Upper lobe of left lung (tissue), 6 donors: ENCODE measurements at regions not wholly inside any gene's neighbourhood (a gene's known extent, or its start where the extent isn't known, plus 50 kb on each side); places are given as distances from the start of the nearest gene placed in this dataset.

ENCODE experiments used
- ATAC-seq, 2 donors: fragments of 200-7000 bp; cut with Tn5 transposase; one replicate each; pipeline ENCODE4 v1.9.1; 2022; ENCODE audit warnings: mild to moderate bottlenecking in 2 of 2, moderate library complexity in 2 of 2; ENCODE audit not compliant: low FRiP score in 2 of 2
- DNase-seq, 2 donors: peaks; one replicate each; pipeline ENCODE4 v3.0.0-alpha.2; 2019 to 2020
- H3K27ac ChIP-seq, 4 donors: fragments of 200-600 bp; sonication (generic); one replicate each; pipeline ENCODE4 v1.5.1; 2016 to 2019
- H3K27me3 ChIP-seq, 4 donors: fragments of 200-600 bp; sonication (generic); one replicate each; pipeline ENCODE4 v1.5.1; 2017 to 2019
- H3K36me3 ChIP-seq, 4 donors: fragments of 200-600 bp; sonication (generic); one replicate each; pipeline ENCODE4 v1.5.1; 2016 to 2019
- H3K4me1 ChIP-seq, 4 donors: fragments of 200-600 bp; sonication (generic); one replicate each; pipeline ENCODE4 v1.5.1; 2018 to 2019
- H3K4me3 ChIP-seq, 4 donors: fragments of 200-600 bp; sonication (generic); one replicate each; pipeline ENCODE4 v1.5.1; 2017 to 2019; ENCODE audit warnings: mild to moderate bottlenecking in 2 of 4, moderate library complexity in 1 of 4
- H3K9me3 ChIP-seq, 4 donors: fragments of 200-600 bp; sonication (generic); one replicate each; pipeline ENCODE4 v1.5.1; 2018 to 2019
- CTCF ChIP-seq, 6 experiments: fragments of 450-650 bp in 4 of 6; fragments of 200-600 bp in 2 of 6; sonication (generic) in 2 of 6; IDR thresholded peaks; one replicate each; pipeline ENCODE4 v1.5.1; 2016 to 2019; ENCODE audit warnings: antibody characterized with exemption in 6 of 6
- EP300 ChIP-seq, 4 donors: sonication (generic); formaldehyde crosslinking; IDR thresholded peaks; one replicate each; pipeline ENCODE4 v1.5.1; 2017; ENCODE audit warnings: antibody characterized with exemption in 4 of 4, control low read depth in 2 of 4
- POLR2A ChIP-seq, 4 donors: fragments of 450-650 bp; IDR thresholded peaks; one replicate each; pipeline ENCODE4 v1.5.1; 2016 to 2017; ENCODE audit warnings: antibody characterized with exemption in 4 of 4, mild to moderate bottlenecking in 2 of 4
- POLR2AphosphoS5 ChIP-seq, 2 donors: sonication (generic); formaldehyde crosslinking; IDR thresholded peaks; one replicate each; pipeline ENCODE4 v1.5.1; 2017; ENCODE audit warnings: antibody characterized with exemption in 2 of 2
- WGBS, 2 donors: methylation state at CpG; one replicate each; pipeline ENCODE4 v1.1.5; 2017 to 2018; 5-methylcytosine and 5-hydroxymethylcytosine counted together
- donor health status: DM: no; HTN: no; CAD: no; lungs with moderate emphysema.
- donor health status: DM: no; HTN: yes; CAD: no; lungs with severe emphysema.

DNA sequence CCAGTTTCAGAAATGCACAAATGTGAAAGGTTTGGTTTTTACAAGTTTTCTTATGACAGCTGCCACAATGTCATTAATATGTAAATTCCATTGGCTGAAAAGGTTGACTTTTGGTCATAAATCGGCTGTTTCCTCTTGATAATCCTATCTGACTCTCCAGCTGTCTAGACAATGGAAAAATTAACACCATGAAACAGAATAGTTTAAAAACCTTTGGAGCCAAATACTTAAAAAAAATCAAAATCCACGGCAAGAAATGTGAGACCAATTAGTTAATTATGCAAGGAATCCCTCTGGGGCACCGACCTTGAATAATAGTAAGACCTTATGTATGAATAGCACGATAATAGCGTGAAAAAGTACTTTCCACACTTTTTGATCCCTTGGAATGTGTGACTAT lies 138.0 kb downstream of the ZNF664 start:
- Histone ChIP-seq H3K27me3 (no peaks in the 10 kb centered on the region), H3K27ac (no peak overlapping the region), H3K9me3 (peaks cover 0 to 4% (median 1%) of the 10 kb centered on the region in 4 donors), H3K4me3 (no peak overlapping the region), H3K4me1 (no peaks in the 10 kb centered on the region), H3K36me3 (no peaks in the 10 kb centered on the region)
- TF ChIP-seq EP300 (IDR thresholded peaks at IDR 0.05), result no peak
- TF ChIP-seq POLR2AphosphoS5 (IDR thresholded peaks at IDR 0.05), result no peak
- TF ChIP-seq POLR2A (IDR thresholded peaks at IDR 0.05), result no peak
- no peak for TF ChIP-seq CTCF (IDR thresholded peaks at IDR 0.05)
- DNase-seq (no peak), ATAC-seq (no peak)
- 74 to 80% methylated on average over 5 of the region's 5 CpGs for WGBS, 2 donors

DNA sequence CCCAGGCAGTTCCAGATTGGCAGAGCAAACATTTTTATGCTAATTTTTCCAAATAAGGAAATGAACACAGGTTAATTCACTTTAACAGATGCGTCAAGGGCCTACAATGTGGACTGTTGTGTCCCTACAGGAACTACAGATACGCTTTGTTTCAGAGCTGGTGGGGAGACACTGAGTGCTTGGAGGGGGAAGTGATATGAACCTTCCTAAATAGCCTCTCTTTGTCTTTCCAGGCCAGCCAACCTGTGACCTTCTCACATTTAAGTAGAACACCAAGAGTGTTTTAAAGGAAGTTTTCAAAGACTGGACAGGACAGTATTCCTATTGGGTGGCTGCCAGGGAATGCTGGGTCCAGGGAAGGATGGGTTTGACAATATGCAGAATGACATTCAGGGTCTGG lies 141.3 kb downstream of the ZNF664 start:
- Histone ChIP-seq H3K4me1 (no peaks in the 10 kb centered on the region), H3K27ac (no peak overlapping the region), H3K27me3 (no peaks in the 10 kb centered on the region), H3K36me3 (no peaks in the 10 kb centered on the region), H3K4me3 (no peak overlapping the region), H3K9me3 (peaks cover 0 to 4% (median 1%) of the 10 kb centered on the region in 4 donors)
- ATAC-seq, result no peak
- 95% methylated on average over 2 of the region's 2 CpGs for WGBS, 2 donors
- TF ChIP-seq EP300 (IDR thresholded peaks at IDR 0.05) (no peak), CTCF (IDR thresholded peaks at IDR 0.05) (no peak), POLR2A (IDR thresholded peaks at IDR 0.05) (no peak), POLR2AphosphoS5 (IDR thresholded peaks at IDR 0.05) (no peak)
- DNase-seq, result no peak

DNA sequence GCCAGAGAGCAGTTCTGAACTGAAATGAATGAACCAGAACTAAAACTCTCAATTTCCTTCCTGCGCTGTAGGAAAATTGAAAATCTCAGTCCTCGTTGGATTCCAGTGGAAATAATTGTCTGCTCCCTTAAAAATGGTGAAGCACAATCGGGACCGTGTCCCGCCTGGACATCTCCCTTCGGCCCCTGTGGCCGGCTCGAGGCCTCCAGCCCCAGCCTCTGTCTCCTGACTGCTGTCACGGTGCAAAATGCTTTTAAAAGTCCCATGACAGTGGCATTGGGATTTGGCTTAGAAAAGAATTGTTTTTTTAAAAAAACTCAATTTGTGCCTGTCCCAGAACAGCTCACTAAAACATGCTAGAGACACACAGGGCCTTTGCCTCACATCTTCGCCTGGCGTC lies 142.5 kb downstream of the ZNF664 start:
- Histone ChIP-seq H3K36me3 (no peaks in the 10 kb centered on the region), H3K27me3 (no peaks in the 10 kb centered on the region), H3K27ac (no peak overlapping the region), H3K4me3 (no peak overlapping the region), H3K4me1 (no peaks in the 10 kb centered on the region), H3K9me3 (peaks cover 0 to 4% (median 1%) of the 10 kb centered on the region in 4 donors)
- TF ChIP-seq POLR2A (IDR thresholded peaks at IDR 0.05) (no peak), POLR2AphosphoS5 (IDR thresholded peaks at IDR 0.05) (no peak), EP300 (IDR thresholded peaks at IDR 0.05) (no peak), CTCF (IDR thresholded peaks at IDR 0.05) (no peak)
- ATAC-seq, result no peak
- peak in 1 of 2 donors; percentile 39 for DNase-seq
- 91 to 93% methylated on average over 11 of the region's 11 CpGs for WGBS, 2 donors

GRCh38 chr12:124115976-124116690 lies 143.1 kb downstream of the ZNF664 start:
- Histone ChIP-seq H3K9me3 (peaks cover 0 to 4% (median 1%) of the 10 kb centered on the region in 4 donors), H3K4me3 (no peak overlapping the region), H3K4me1 (no peaks in the 10 kb centered on the region), H3K27ac (no peak overlapping the region), H3K27me3 (no peaks in the 10 kb centered on the region), H3K36me3 (no peaks in the 10 kb centered on the region)
- no peak for TF ChIP-seq CTCF (IDR thresholded peaks at IDR 0.05)
- TF ChIP-seq POLR2AphosphoS5 (IDR thresholded peaks at IDR 0.05), result no peak
- TF ChIP-seq POLR2A (IDR thresholded peaks at IDR 0.05), result no peak
- TF ChIP-seq EP300 (IDR thresholded peaks at IDR 0.05), result no peak
- WGBS, 2 donors, result 79 to 83% methylated on average over 16 of the region's 16 CpGs
- no peak for ATAC-seq
- DNase-seq, result no peak

DNA sequence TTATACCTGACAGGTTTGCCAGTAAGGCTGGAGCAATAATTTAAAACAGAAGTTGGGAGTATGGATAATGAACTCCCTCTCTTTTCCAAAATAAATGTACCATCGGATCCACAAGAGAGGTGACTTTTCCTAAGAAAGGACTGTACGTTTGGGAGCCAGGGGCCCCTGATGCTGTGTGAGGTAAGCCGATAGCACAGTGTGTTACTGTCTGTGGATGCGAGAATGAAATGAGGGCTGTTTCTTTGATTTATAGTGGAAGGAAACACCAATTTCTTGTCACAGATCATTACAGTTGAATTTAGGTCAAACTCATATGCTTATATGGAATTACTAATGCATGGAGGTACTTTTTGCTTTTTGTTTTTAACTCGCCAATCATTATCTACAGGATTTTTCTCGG lies 147.7 kb downstream of the ZNF664 start:
- TF ChIP-seq POLR2A (IDR thresholded peaks at IDR 0.05) (no peak), EP300 (IDR thresholded peaks at IDR 0.05) (no peak), CTCF (IDR thresholded peaks at IDR 0.05) (no peak), POLR2AphosphoS5 (IDR thresholded peaks at IDR 0.05) (no peak)
- Histone ChIP-seq H3K27me3 (no peaks in the 10 kb centered on the region), H3K27ac (no peak overlapping the region), H3K4me3 (no peak overlapping the region), H3K9me3 (no peaks in the 10 kb centered on the region), H3K4me1 (no peaks in the 10 kb centered on the region), H3K36me3 (no peaks in the 10 kb centered on the region)
- ATAC-seq (no peak), DNase-seq (no peak)
- 74 to 77% methylated on average over 6 of the region's 6 CpGs for WGBS, 2 donors
